GM19397 (cell line): ENCODE measurements at regions not wholly inside any gene's neighbourhood (a gene's known extent, or its start where the extent isn't known, plus 50 kb on each side); places are given as distances from the start of the nearest gene placed in this dataset.
"Not testable (repeated sequence)": the region's sequence is repeated elsewhere in the genome, so short reads cannot be mapped to it uniquely, and the experiment has no call there.

Experiments used
- ATAC-seq: cut with Tn5 transposase; IDR thresholded peaks from one replicate; pipeline ENCODE4 v1.9.1; 2021; ENCODE audit warnings: mild to moderate bottlenecking, moderate library complexity; ENCODE audit not compliant: unreplicated experiment

GRCh38 chrX:140343226-140343868, 161.5 kb downstream of the SOX3 start:
- no peak for ATAC-seq

DNA sequence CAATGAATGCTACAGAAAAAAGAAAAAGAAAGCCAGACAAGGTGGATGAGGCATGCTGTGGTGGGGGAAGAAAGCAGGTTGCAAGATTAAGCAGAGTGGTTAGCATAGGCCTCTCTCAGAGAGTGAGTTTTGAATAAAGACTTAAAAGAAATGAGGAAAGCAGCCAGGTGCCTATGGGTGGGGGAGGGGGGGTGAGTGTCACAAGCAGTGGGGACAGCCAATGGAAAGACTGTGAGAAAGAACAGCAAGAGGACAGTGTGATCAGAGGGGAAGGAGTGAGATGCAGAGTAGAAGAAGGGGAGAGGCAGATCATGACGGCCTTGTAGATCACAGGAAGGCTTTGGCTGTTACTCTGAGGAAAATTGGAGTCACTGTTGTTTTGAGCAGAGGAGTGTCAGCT, 162.5 kb downstream of the SOX3 start:
- ATAC-seq, result no peak

DNA sequence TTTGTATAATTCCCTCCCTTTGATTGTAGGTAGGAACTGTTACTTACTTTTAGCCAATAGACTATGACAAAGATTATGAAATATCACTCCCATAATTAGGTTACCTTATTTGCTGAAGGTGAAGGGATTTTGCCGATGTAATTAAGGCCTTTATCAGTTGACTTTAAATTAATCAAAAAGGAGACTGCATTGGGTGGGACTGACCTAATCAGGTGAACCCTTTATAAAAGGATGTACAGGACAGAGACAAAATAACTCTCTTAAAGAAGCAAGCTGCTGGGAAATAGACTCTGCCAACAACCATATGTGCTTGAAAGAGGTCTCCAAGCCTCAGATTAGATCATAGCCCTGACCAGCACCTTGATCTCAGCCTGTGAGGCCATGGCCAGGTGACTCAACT, 167.6 kb downstream of the SOX3 start:
- ATAC-seq, result no peak

- ATAC-seq, result no peak
These were observed 186.6 kb downstream of the SOX3 start for GRCh38 chrX:140318296-140318695.

- ATAC-seq, result no peak
These were observed 187.4 kb downstream of the SOX3 start for GRCh38 chrX:140317462-140317861.

DNA sequence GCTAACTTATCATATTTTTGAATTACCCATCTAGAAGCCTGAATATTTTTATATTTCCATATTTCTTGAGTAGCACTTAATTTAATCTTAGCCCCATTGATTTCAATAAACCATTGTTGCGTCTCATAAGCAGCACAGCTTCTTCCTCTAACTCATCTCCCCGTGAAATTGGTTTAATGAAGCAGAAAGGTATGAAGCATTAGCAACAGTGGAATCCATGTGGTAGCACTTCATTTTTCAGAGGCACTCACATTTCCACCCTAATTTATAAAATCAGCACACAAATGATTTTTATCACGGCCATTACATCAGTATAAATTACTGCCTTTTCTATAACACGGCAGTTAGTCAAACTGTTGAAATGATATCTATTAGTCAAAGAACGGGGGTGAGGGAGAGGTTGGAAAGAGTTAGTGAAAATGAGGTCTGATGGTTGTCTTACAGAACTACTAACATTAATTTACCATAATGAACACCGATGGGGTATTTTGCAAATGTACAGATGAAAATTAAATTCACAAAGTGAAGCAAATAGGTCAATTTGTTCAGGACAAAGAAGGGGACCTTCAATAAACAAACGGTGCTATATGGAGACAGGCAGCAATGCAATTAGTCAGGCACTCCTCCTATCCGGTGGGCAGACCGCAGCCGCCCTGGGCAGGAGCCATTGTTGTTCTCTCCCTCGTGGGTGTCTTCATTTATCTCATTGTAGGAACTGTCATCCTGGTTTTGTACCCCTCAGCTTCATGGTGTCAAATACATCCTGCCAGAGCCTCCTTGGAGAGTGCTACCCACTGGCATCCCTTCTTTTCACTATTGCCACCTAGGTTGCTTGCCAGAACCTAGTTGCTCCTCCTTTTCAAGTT, 205.7 kb downstream of the SOX3 start:
- ATAC-seq, result no peak

DNA sequence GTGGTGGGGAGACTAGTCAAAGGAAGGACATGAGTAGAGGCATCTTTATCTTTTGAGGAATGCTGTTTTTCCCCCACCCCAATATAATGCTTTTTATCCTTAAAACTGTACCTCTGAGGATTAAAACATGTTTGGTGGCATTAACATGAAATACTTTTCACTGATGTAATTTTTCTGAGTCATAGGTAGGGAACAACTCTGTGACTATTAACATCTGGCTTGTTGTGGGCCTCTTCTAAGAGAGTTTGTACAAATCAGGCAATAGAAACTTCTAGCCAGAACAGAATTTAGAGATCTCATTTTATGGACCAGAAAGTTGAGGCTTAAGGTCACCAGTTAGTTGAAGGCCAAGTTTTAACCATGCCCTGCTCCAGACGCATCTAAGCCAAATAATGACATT, 207.6 kb downstream of the SOX3 start:
- ATAC-seq, result no peak

- ATAC-seq, result no peak
These were observed 211.9 kb downstream of the SOX3 start for GRCh38 chrX:140292961-140293360.

GRCh38 chrX:140292188-140292587, 212.7 kb downstream of the SOX3 start:
- no peak for ATAC-seq

DNA sequence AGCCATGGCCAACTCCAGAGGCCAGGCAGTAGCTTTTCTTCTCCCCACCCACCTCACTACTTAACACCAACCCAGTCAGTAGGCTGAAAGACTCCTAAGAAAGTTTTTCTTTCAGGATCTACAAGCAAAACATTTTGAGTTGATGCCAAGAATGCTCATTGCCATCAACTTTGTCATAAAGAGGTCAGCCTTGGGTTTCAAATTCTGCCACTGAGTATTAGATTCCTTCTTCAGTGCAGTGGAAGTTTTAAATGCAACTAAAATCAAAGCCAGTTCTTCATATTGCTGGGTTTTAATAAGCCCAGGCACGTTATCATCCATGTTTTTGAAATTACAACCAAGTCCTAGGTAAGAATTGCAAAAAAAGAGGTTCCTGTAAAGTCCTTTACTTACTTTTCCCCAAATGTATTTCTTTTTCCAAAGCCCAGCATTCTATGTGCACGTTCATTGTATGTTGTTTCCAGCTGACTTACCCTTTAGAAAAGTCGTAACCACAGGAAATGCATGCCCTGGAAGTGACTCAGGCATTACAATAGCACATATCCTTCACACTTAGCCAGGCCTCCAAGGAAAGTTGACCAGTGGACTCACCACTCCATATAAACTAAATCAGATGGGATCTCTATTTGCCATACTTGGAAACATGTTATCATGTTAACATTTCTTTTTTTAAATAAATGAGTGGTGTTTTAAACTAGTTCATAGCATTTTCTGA, 229.9 kb downstream of the SOX3 start:
- ATAC-seq, result no peak

DNA sequence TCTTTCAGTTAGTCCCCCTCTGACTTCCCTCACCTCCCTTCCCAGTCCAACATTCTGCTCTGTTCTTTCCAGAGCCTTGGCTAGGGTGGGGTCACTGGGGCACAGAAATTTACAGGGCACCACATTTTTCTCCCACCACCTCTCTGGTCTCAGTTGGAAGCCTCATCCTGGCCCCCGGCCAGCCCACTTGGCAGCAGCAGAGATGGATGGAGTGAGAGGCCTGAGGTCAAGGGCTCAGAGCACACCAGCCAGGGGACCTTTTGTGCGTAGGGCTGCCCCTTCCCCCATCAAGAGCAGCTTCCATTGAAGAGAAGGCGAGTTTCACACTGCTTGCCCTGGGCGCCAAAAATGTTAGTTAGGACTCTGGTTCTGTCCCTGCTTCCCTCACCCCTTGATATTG, 230.9 kb downstream of the SOX3 start:
- no peak for ATAC-seq

GRCh38 chrX:140250391-140250790, 254.5 kb downstream of the SOX3 start:
- no peak for ATAC-seq

DNA sequence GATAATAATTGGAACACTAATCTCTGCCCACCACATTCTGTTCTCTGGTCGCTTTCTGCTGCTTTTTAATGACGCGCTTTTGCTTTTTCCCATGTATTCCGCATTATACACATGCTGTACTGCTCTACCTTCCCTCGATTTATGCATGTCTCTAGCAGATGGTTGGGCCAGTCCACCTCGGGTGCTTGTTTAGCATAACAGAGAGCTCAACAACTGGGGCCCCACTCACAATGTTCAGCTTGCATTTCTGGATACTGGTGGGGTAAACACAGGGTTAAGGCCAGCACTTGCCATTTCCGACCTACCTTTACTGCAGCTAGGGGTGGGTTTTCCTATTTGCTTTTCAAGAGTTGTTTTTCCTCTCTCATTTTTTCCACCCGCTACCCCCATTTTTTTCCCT, 255.8 kb downstream of the SOX3 start:
- no peak for ATAC-seq

DNA sequence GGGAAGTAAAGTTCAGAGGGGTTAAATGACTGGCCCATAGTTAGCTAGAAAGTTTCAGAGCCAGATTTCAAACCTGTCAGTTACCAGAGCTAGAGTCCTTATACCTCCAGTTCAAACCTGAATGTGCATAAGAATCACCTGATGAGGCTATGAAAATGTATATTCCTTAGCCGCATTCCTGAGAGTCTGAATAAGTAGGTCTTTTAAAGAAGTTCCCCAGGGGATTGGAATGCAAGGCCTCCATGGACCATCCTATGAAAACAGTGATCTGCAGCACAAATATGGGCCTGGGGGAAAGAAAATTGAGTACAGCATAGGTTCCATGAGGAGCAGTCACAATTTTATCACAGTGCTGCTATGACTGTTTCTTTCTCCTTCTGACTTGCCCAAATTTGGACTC, 263.9 kb upstream of the CXorf66 start:
- ATAC-seq, result no peak

DNA sequence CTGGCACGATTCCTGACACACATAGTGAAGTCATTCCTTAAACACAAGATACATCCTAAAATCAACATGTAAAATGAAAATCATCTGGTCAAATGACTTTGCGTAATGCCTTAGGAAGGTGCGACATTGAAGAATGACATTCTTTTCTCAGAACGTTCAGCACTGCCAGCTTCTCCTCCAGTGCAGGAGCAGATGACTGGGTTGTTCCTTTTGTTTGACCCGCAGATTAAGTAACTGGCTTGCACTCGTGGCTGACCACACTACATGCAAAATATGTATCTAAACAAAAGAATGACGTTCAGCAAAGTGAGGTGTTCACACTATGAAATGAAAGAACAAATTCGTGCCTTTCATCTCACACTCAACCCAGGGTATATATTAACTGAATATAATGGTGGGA, 260.7 kb upstream of the CXorf66 start:
- not testable (repeated sequence) for ATAC-seq

DNA sequence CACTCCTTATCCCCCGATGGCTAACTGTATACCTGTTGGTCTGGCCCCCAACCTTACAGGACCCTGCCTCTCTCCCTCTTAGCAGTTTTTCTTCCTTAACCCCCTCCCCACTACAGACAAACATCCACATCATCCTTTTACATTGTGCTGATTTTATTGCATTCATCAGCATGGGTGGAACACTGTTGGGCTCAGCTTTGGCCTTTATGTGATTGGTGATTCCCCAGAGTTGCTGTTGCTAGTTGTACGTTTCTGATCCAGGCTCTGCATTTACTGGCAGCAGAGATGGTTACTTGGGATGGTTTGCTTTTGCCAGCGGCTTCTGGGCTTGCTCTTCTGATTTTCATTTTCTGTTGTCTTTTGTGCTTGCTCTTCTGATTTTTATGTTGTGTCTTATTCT, 250.6 kb upstream of the CXorf66 start:
- ATAC-seq, result not testable (repeated sequence)

GRCh38 chrX:140214518-140214917, 249.2 kb upstream of the CXorf66 start:
- not testable (repeated sequence) for ATAC-seq

DNA sequence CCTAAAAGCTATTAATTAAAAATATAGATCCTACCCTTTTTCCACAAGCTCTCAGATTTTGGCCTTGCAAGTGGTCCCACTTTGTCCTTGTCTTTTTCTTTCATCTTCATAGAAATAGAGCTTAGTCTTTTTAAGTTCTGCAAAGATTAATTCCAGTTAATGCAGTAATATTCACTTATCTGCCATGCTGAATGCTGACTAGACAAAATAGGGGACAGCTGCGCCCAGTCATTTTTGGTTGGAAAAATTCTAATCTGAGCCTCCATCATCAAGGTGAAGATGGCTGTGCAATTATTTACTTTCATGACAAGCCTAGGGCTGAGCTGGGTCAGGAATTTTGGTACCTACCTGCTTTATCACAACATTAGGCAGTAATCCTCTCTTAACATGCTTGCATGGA, 241.3 kb upstream of the CXorf66 start:
- no peak for ATAC-seq

DNA sequence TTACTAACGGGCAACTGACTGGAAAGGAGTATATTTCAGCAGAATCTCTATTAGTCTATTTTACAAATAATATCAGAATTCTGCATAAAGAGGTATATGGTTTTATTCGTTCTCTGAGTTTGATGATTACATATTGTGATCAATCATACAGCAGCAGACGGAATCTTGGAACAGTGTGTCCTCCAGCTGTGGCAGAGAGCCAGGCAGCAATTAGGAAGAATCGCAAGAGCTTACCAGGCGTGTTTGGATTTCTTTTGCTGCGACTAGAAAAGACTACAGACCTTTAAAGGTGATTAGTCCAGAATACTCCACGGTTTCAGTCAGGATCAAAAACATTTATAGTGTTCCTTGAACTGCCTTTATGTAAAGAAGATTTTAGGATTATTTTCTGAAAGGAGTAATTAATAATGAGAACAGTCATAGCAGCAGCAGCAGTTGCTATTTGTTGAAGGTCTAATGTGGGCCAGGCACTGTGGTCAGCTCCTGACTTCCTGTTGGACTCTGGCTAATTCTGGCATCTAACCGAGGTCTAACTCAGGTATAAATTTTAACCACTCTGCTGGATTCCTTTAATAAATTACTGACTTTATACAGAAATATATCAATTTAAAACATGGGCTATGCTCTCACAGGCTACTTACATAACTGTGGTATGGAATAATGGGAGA, 225.3 kb upstream of the CXorf66 start:
- ATAC-seq, result no peak

GRCh38 chrX:140180585-140180984, 215.3 kb upstream of the CXorf66 start:
- no peak for ATAC-seq

DNA sequence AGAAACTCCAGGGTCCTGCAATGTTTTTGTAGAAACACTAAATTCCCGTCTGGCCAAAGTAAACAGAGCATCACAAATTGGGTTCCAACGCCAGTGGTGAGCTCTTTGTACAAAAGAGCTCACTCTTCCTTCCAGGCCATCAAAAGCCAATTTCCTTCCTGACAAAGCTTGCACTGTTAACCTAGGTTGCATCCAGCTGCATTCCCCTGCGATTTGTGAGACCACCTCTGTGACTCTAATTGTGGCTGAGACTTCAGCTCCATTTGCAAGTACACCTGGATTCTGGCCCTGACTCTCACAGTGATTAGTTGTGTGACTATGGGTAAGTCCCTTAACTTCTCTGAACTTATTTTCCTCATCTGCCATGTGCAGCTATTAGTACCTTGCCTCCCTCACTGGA, 212.5 kb upstream of the CXorf66 start:
- no peak for ATAC-seq
